ENCODE measurements at regions not wholly inside any gene's neighbourhood (a gene's known extent, or its start where the extent isn't known, plus 50 kb on each side); places are given as distances from the start of the nearest gene placed in this dataset.

DNA sequence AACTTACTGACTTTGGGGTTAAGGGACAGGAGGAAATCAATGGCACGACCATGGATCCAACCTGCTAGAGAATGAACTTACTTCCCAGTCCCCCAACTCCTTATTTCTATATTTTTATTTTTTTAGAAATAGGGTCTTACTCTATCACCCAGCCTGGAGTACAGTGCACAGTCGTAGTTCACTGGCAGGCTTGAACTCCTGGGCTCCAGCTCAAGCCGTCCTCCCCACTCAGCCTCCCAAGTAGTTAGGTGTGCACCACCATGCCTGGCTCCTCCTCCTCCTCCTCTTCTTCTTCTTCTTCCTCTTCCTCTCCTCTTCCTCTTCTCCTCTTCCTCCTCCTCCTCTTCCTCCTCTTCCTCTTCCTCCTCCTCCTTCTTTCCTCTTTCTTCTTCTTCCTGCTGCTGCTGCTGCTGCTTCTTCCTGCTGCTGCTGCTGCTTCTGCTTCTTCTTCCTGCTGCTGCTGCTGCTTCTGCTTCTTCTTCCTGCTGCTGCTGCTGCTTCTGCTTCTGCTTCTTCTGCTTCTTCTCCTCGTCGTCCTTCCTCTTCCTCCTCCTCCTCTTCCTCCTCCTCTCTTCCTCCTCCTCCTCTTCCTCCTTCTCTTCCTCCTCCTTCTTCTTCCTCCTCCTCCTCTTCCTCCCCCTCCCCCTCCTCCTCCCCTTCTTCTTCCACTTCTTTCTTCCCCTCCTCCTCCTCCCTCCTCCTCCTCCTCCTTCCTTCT lies 390.1 kb upstream of the RGS6 start:
- TF ChIP-seq, protein P1, sequence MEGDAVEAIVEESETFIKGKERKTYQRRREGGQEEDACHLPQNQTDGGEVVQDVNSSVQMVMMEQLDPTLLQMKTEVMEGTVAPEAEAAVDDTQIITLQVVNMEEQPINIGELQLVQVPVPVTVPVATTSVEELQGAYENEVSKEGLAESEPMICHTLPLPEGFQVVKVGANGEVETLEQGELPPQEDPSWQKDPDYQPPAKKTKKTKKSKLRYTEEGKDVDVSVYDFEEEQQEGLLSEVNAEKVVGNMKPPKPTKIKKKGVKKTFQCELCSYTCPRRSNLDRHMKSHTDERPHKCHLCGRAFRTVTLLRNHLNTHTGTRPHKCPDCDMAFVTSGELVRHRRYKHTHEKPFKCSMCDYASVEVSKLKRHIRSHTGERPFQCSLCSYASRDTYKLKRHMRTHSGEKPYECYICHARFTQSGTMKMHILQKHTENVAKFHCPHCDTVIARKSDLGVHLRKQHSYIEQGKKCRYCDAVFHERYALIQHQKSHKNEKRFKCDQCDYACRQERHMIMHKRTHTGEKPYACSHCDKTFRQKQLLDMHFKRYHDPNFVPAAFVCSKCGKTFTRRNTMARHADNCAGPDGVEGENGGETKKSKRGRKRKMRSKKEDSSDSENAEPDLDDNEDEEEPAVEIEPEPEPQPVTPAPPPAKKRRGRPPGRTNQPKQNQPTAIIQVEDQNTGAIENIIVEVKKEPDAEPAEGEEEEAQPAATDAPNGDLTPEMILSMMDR (IDR thresholded peaks at IDR 0.05; ENCODE audit: poor library complexity, severe bottlenecking), result no peak
- TF ChIP-seq EP300 (conservative IDR thresholded peaks at IDR 0.05; ENCODE audit: poor library complexity, severe bottlenecking) (no peak), TAF1 (IDR thresholded peaks at IDR 0.05; ENCODE audit: low read depth) (no peak), EZH2 (IDR thresholded peaks at IDR 0.05; ENCODE audit: borderline replicate concordance, insufficient read depth, low read length, poor library complexity, severe bottlenecking) (no peak), POLR2AphosphoS5 (IDR thresholded peaks at IDR 0.05) (no peak), MXI1 (conservative IDR thresholded peaks at IDR 0.05; ENCODE audit: poor library complexity, severe bottlenecking) (no peak), RAD21 (conservative IDR thresholded peaks at IDR 0.05) (no peak)
